Astrocyte (in vitro differentiated cells and primary cell): ENCODE measurements at regions not wholly inside any gene's neighbourhood (a gene's known extent, or its start where the extent isn't known, plus 50 kb on each side); places are given as distances from the start of the nearest gene placed in this dataset.

Experiments used
- DNase-seq: peaks from one replicate; pipeline ENCODE4 v3.0.0-alpha.2; 2010; ENCODE audit warnings: low read depth
- FAIRE-seq: peaks from 2 replicates; lab custom pipeline; 2011; peaks lifted over from hg19 to GRCh38; lab: Jason Lieb, UNC
- H2AFZ ChIP-seq: 2 replicates; pipeline ENCODE4 v1.6.0; 2012; ENCODE audit warnings: low read depth, low read length, inconsistent platforms
- H3K27ac ChIP-seq: 2 replicates; pipeline ENCODE4 v1.5.1; 2011; ENCODE audit warnings: low read depth, low read length, inconsistent platforms
- H3K27me3 ChIP-seq: 2 replicates; pipeline ENCODE4 v1.6.0; 2011; ENCODE audit warnings: low read length, inconsistent platforms; ENCODE audit not compliant: insufficient read depth
- H3K36me3 ChIP-seq: 2 replicates; pipeline ENCODE4 v1.5.1; 2011; ENCODE audit warnings: low read length, inconsistent platforms; ENCODE audit not compliant: insufficient read depth
- H3K4me1 ChIP-seq: 2 replicates; pipeline ENCODE4 v1.5.1; 2011; ENCODE audit warnings: low read length, inconsistent platforms; ENCODE audit not compliant: insufficient read depth
- H3K4me2 ChIP-seq: 2 replicates; pipeline ENCODE4 v1.6.0; 2012; ENCODE audit warnings: low read length, inconsistent platforms
- H3K4me3 ChIP-seq: 2 replicates; pipeline ENCODE4 v1.5.1; 2011; ENCODE audit warnings: low read depth, mild to moderate bottlenecking, low read length, inconsistent platforms; ENCODE audit not compliant: insufficient read depth
- H3K79me2 ChIP-seq: 2 replicates; pipeline ENCODE4 v1.6.0; 2012; ENCODE audit warnings: mild to moderate bottlenecking, low read length, inconsistent platforms; ENCODE audit not compliant: insufficient read depth
- H3K9ac ChIP-seq: 2 replicates; pipeline ENCODE4 v1.6.0; 2012; ENCODE audit warnings: mild to moderate bottlenecking, low read length, inconsistent platforms
- H3K9me3 ChIP-seq: 2 replicates; pipeline ENCODE4 v1.5.1; 2012; ENCODE audit warnings: low read depth, mild to moderate bottlenecking, low read length, inconsistent platforms; ENCODE audit not compliant: insufficient read depth
- H4K20me1 ChIP-seq: 2 replicates; pipeline ENCODE4 v1.6.0; 2012; ENCODE audit warnings: low read length, inconsistent platforms; ENCODE audit not compliant: insufficient read depth
- H3K27ac Mint-ChIP-seq: one replicate; pipeline ENCODE4 v1.8.0; 2021; ENCODE audit warnings: mild to moderate bottlenecking, mixed read lengths; ENCODE audit not compliant: unreplicated experiment
- H3K27me3 Mint-ChIP-seq: one replicate; pipeline ENCODE4 v1.8.0; 2021; ENCODE audit warnings: low read depth, mixed read lengths; ENCODE audit not compliant: unreplicated experiment
- H3K36me3 Mint-ChIP-seq: one replicate; pipeline ENCODE4 v1.8.0; 2021; ENCODE audit warnings: low read depth, mixed read lengths; ENCODE audit not compliant: unreplicated experiment
- H3K4me1 Mint-ChIP-seq: one replicate; pipeline ENCODE4 v1.8.0; 2021; ENCODE audit warnings: low read depth, mixed read lengths; ENCODE audit not compliant: unreplicated experiment
- H3K4me3 Mint-ChIP-seq: one replicate; pipeline ENCODE4 v1.8.0; 2021; ENCODE audit warnings: mild to moderate bottlenecking, moderate library complexity, mixed read lengths; ENCODE audit not compliant: unreplicated experiment
- H3K9me3 Mint-ChIP-seq: one replicate; pipeline ENCODE4 v1.8.0; 2021; ENCODE audit warnings: mild to moderate bottlenecking, mixed read lengths; ENCODE audit not compliant: unreplicated experiment
- CTCF ChIP-seq: IDR thresholded peaks from 2 replicates; pipeline ENCODE4 v1.5.1; 2011; ENCODE audit warnings: low read depth, mild to moderate bottlenecking, inconsistent platforms, low read length, moderate library complexity; ENCODE audit not compliant: insufficient read depth
- EZH2 ChIP-seq: IDR thresholded peaks from 2 replicates; pipeline ENCODE4 v1.6.1; 2012; ENCODE audit warnings: mild to moderate bottlenecking, low read length, inconsistent platforms; ENCODE audit not compliant: insufficient read depth

GRCh38 chr22:46058591-46059519 lies 81.9 kb upstream of the WNT7B start:
- no peaks in the 10 kb centered on the region for H3K36me3 ChIP-seq
- Mint-ChIP-seq H3K4me3 (no peak overlapping the region), H3K9me3 (no peaks in the 10 kb centered on the region), H3K4me1 (no peaks in the 10 kb centered on the region), H3K27ac (no peak overlapping the region), H3K36me3 (no peaks in the 10 kb centered on the region), H3K27me3 (peaks cover 64% of the 10 kb centered on the region)
- no peaks in the 10 kb centered on the region for H4K20me1 ChIP-seq
- peaks cover 98% of the 10 kb centered on the region for H3K79me2 ChIP-seq
- H3K9me3 ChIP-seq: no peaks in the 10 kb centered on the region
- peak overlapping the region; percentile 84 for H3K9ac ChIP-seq
- H2AFZ ChIP-seq: peak overlapping the region; percentile 5
- no peaks in the 10 kb centered on the region for H3K27me3 ChIP-seq
- peak overlapping the region; percentile 93 for H3K4me2 ChIP-seq
- H3K4me3 ChIP-seq: peak overlapping the region; percentile 31
- TF ChIP-seq EZH2 (no peak), CTCF (no peak)
- DNase-seq (peak; percentile 39), FAIRE-seq (no peak)
- H3K4me1 ChIP-seq: peaks cover 46% of the 10 kb centered on the region
- H3K27ac ChIP-seq: peak overlapping the region; percentile 90

GRCh38 chr22:46060292-46061123 lies 83.5 kb upstream of the WNT7B start:
- DNase-seq (peak; percentile 14), FAIRE-seq (no peak)
- Histone ChIP-seq H3K9ac (no peak overlapping the region), H3K4me1 (peaks cover 47% of the 10 kb centered on the region), H4K20me1 (no peaks in the 10 kb centered on the region), H3K27ac (no peak overlapping the region), H3K9me3 (no peaks in the 10 kb centered on the region), H3K4me2 (no peak overlapping the region), H3K27me3 (no peaks in the 10 kb centered on the region), H3K36me3 (no peaks in the 10 kb centered on the region), H3K79me2 (peaks cover 99% of the 10 kb centered on the region), H2AFZ (no peak overlapping the region), H3K4me3 (no peak overlapping the region)
- TF ChIP-seq EZH2: no peak
- TF ChIP-seq CTCF: no peak
- no peak overlapping the region for H3K27ac Mint-ChIP-seq
- no peaks in the 10 kb centered on the region for H3K9me3 Mint-ChIP-seq
- no peak overlapping the region for H3K4me3 Mint-ChIP-seq
- no peaks in the 10 kb centered on the region for H3K4me1 Mint-ChIP-seq
- H3K27me3 Mint-ChIP-seq: peaks cover 76% of the 10 kb centered on the region
- H3K36me3 Mint-ChIP-seq: no peaks in the 10 kb centered on the region
